ENCODE measurements at regions not wholly inside any gene's neighbourhood (a gene's known extent, or its start where the extent isn't known, plus 50 kb on each side); places are given as distances from the start of the nearest gene placed in this dataset.

GRCh38 chr19:31073485-31074198 is 275.6 kb downstream of the TSHZ3 start:
- no peak overlapping the region for H3K4me3 ChIP-seq
- TF ChIP-seq, protein P1, sequence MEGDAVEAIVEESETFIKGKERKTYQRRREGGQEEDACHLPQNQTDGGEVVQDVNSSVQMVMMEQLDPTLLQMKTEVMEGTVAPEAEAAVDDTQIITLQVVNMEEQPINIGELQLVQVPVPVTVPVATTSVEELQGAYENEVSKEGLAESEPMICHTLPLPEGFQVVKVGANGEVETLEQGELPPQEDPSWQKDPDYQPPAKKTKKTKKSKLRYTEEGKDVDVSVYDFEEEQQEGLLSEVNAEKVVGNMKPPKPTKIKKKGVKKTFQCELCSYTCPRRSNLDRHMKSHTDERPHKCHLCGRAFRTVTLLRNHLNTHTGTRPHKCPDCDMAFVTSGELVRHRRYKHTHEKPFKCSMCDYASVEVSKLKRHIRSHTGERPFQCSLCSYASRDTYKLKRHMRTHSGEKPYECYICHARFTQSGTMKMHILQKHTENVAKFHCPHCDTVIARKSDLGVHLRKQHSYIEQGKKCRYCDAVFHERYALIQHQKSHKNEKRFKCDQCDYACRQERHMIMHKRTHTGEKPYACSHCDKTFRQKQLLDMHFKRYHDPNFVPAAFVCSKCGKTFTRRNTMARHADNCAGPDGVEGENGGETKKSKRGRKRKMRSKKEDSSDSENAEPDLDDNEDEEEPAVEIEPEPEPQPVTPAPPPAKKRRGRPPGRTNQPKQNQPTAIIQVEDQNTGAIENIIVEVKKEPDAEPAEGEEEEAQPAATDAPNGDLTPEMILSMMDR (IDR thresholded peaks at IDR 0.05), result no peak
- no peak for ATAC-seq
- H3K9me3 ChIP-seq, result no peaks in the 10 kb centered on the region
- intact Hi-C loops (cut with DNase I), result no loop called here
- H3K27ac ChIP-seq, result no peak overlapping the region
- peaks cover 38% of the 10 kb centered on the region for H3K27me3 ChIP-seq
- H3K36me3 ChIP-seq, result no peaks in the 10 kb centered on the region
- H3K4me1 ChIP-seq, result no peaks in the 10 kb centered on the region
- no peak for DNase-seq

DNA sequence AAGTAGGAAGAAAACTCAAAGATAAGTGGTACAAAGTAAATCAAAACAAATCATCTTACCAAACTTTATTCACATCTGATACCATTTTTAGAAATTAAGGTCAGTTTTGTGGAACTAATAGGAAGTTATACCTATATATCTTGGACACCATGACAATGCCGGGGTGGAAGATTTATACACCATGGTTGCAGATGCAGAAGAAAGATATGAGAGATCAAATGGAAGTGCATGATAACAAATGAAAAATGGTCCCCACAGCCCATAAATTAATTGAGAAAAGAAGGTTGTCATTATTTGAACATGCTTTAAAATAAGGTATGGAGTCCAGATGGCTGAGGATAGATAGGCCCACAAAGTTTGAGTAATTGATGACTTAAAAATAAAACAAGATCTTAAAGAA is 276.8 kb downstream of the TSHZ3 start:
- no peaks in the 10 kb centered on the region for H3K4me1 ChIP-seq
- ATAC-seq (no peak), DNase-seq (no peak)
- H3K4me3 ChIP-seq, result no peak overlapping the region
- peaks cover 32% of the 10 kb centered on the region for H3K27me3 ChIP-seq
- no peak overlapping the region for H3K27ac ChIP-seq
- no peaks in the 10 kb centered on the region for H3K36me3 ChIP-seq
- TF ChIP-seq, protein P1 (IDR thresholded peaks at IDR 0.05), result no peak
- H3K9me3 ChIP-seq, result no peaks in the 10 kb centered on the region
- intact Hi-C loops (cut with DNase I), result no loop called here

DNA sequence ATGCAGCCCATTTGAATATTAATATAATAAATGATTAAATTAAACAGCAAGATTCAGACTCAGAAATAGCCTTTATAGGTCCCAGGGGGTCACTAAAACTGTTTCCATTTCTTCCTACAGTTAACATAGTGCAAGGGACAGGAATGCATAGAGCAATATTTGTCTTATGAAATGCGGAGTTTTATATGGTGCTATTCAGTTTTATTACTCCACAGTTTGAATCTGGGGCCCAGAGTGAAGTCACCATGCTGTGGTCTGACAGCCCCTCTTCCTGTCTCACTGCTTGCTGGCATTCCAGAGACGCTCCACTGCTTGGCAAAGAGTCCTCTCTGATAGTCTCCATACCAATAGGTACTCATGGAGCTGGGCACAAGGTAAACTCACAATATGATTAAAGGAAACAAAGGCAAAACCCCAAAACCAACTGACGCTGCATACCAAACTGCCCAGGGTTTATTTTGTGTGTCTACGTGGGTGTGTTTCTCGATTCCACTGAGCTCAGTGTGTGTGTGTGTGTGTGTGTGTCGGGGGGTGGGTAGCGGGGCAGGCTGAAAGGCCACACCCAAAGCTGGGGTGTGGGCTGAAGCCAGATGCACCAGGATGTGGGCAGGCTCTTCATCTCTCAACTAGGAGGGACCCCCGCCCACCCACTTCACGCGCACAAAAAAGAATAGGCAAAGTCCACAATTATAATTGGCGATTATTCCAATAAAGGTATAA is 277.9 kb downstream of the TSHZ3 start:
- Histone ChIP-seq H3K36me3 (no peaks in the 10 kb centered on the region), H3K9me3 (no peaks in the 10 kb centered on the region), H3K27ac (no peak overlapping the region), H3K4me1 (no peaks in the 10 kb centered on the region), H3K4me3 (no peak overlapping the region), H3K27me3 (peaks cover 32% of the 10 kb centered on the region)
- no peak for ATAC-seq
- no peak for DNase-seq
- intact Hi-C loops (cut with DNase I), result no loop called here
- TF ChIP-seq, protein P1 (IDR thresholded peaks at IDR 0.05), result no peak

DNA sequence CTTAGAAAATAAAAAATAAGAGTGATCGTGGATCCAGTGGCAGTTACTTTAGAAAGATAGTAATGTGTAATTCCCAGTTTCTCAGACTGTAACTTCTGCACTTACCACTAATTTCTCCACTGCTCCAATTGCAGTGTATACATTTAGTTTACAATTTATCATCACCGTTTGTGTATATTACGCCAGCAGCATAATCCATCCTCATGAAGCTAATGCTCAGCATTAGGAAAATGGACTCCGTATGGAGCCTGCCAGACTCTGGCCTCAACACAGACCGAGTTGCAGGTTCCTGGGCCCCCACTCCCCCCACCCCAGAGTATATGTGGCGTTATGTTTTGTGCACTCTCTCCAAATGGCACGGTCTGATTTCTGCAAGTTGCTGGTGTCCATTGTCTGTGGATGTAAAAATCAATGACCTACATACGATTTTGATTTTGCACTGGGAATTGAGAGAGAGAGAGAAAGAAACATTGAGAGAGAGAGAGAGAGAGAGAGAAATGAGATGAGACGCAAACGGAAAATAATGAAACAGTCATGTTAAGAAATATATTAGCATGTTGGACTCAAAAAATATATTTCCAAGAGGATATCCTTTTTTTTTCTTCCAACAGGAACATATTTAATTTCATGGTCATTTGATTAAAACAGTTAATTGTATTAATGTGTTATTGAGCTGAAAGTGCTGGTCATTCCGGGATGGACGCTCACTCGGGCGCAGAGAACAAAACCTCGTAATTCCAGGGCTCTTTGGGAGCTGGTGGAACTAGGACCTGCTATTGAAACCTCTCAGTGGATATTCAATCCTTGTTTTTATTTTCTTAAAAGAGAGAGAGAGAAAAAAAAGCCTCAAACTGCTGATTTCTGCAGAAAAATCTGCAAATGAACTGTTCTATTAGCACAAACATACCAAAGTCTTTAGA is 278.8 kb downstream of the TSHZ3 start:
- H3K4me1 ChIP-seq, result no peaks in the 10 kb centered on the region
- TF ChIP-seq, protein P1 (IDR thresholded peaks at IDR 0.05), result no peak
- ATAC-seq (no peak), DNase-seq (no peak)
- no peak overlapping the region for H3K4me3 ChIP-seq
- no peaks in the 10 kb centered on the region for H3K36me3 ChIP-seq
- H3K9me3 ChIP-seq, result no peaks in the 10 kb centered on the region
- no peak overlapping the region for H3K27ac ChIP-seq
- intact Hi-C loops (cut with DNase I), result no loop called here
- H3K27me3 ChIP-seq, result peaks cover 23% of the 10 kb centered on the region

DNA sequence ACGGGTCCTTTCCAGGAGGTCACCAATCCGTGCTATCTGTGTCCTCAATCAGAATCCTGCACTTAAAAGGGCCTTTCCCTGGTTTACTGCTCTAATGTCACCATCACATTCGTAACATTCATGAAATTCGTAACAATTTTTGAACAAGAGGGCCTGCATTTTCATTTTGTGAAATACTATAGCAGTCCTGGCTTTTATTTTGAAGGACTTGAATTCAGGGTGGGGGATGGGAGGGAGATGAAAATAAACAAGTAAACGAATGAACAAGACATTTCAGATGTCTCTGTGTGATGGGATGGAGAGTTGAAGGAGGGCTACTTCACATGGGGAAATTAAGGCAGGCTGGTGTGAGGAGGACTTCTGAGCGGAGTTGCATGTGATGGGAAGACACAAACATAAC is 281.0 kb downstream of the TSHZ3 start:
- intact Hi-C loops (cut with DNase I), result no loop called here
- H3K9me3 ChIP-seq, result no peaks in the 10 kb centered on the region
- TF ChIP-seq, protein P1 (IDR thresholded peaks at IDR 0.05), result no peak
- H3K4me3 ChIP-seq, result no peak overlapping the region
- no peaks in the 10 kb centered on the region for H3K36me3 ChIP-seq
- H3K27ac ChIP-seq, result no peak overlapping the region
- ATAC-seq (no peak), DNase-seq (no peak)
- H3K27me3 ChIP-seq, result peaks cover 3% of the 10 kb centered on the region
- H3K4me1 ChIP-seq, result no peaks in the 10 kb centered on the region
